CD4-positive, alpha-beta T cell treated with Interleukin-6 for 4 hours (primary cell): ENCODE measurements at regions not wholly inside any gene's neighbourhood (a gene's known extent, or its start where the extent isn't known, plus 50 kb on each side); places are given as distances from the start of the nearest gene placed in this dataset.
"Not testable (repeated sequence)": the region's sequence is repeated elsewhere in the genome, so short reads cannot be mapped to it uniquely, and the experiment has no call there.

Experiments used
- DNase-seq: peaks from one replicate; pipeline ENCODE4 v3.0.0-alpha.2; 2020; ENCODE audit warnings: mixed read lengths

DNA sequence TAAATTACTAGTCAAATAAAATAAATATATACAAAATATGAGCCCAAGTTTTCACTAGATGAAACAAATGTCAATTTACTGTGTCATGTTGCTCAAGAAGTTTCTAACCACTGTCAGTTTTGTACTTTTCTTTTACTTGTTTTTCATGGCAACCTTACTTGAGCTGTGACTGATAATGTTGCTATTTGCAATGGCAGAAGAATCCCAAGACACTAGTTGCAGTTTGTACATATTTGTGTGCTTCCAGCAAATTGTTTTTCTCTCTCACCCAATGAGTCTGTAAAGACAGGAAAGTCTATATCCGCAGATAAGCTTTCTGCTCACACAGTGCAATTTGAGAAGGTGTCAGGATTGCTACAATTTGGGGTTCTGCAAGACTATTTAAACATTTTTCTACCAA is 338.6 kb upstream of the PCSK5 start:
- no peak for DNase-seq

DNA sequence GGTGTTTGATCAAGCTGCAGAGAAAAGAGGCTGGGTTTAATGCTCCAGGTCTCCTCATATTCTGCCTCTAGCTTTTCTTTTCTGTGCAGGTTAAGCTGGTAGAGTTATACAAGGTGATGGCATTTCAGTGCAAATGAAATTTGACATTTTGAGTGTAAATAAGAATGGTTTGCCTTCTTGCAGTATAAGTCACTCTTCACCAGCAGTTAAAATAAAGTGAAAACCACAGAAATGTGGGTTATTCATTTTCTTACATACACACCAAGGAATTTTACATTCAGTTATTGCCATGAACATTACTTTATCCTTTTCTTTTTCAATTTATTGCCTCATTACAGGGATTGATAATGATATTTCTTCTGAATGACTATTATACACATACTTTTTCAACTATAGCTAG is 337.5 kb upstream of the PCSK5 start:
- DNase-seq, result no peak

- DNase-seq, result not testable (repeated sequence)
Observed at GRCh38 chr9:75566813-75567212, 323.7 kb upstream of the PCSK5 start.

DNA sequence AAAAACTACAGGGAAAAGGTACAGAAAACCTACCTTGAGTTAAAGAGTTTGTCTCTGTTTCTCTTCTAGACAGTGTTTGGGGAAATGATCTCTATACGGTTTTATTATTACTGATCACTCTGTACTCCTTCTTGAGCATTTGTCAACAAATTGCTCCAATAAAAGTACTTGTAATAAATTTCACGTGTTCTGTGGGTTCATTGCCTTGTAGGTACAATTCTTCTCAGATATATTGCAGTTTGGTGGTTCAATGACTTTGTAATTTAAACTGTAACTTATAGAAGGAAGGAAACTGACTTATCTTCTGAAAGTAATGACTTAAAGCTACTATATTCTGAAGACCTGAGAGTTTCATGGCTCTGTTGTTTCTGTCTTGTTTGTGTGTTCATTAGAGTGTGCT is 319.9 kb upstream of the PCSK5 start:
- no peak for DNase-seq

DNA sequence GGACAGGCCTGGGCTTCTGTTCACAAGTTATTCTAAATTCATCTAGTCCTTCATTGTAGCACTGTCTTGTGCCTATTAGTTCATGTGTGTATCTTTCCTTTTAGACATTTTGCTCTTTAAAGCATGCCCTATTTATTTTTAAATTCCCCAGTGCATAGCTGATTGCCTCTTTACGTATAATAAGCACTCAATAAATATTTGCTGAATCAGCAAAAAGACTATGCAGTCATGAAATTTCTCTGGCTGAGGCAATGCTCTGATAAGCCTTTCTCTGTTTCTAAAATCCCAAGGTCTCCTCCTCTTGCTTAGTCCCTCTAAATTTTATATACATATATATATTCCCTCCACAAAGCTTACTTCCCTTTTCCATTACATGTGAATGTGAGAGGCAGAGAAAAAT is 315.9 kb upstream of the PCSK5 start:
- DNase-seq, result no peak

DNA sequence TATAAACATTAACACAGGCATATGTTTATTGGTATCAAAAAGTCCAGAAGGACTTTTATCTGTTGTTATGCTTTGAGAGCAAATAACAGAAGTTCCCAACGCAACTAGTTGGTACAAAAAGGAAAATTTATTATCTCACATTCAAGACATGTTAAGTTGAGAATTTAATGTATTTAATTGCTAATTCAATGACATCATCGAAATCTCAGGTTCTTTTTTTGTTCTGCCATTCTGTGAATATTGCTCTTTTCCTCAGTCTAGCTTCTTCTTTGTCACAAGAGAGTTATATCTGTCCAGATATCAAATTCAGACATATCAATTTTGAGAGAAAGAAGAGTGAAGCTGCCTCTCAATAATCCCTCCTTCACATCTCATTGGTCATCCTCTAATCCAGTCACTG is 307.6 kb upstream of the PCSK5 start:
- no peak for DNase-seq

- DNase-seq, result no peak
Observed at GRCh38 chr9:75588808-75589207, 301.7 kb upstream of the PCSK5 start.

- DNase-seq, result no peak
Observed at GRCh38 chr9:75589497-75589896, 301.0 kb upstream of the PCSK5 start.

DNA sequence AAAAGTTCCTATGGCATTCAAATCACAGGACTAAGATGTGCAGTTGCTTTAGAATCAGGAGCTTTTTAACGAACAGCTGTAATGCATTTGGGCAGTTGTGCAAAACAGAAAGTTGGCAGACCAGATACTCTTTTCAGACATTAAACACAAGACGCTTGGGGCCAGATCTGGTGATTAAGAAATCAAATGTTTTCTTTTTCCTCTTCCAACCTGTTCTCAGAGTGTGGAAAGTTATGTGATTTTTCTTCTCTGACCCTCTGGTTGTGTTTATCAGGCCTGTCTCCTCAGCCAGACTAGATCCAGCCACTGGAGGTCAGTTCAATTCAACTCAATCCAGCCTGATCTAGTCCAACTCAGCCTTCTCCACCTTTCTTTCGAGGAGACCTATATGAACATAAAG is 298.5 kb upstream of the PCSK5 start:
- no peak for DNase-seq

GRCh38 chr9:75592586-75592985 is 297.9 kb upstream of the PCSK5 start:
- DNase-seq, result no peak

DNA sequence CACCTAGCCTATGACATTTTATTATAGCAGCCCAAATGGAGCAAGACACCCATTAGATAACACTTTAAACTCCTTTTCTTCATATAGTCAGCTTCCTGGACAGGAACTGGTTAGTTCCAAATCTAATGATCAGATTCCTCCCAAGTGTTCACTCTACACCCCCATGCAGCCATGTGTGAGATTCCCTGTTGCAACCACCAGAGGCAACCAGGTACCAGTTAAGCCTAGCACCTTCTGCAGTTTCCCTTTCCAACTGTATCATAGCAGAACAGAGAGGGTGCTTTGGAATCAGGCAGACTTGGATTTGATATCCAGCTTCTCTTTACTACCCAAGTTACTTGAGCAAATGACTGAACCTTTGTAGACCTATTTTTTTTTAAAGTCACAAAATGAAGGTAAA is 296.6 kb upstream of the PCSK5 start:
- DNase-seq, result no peak

DNA sequence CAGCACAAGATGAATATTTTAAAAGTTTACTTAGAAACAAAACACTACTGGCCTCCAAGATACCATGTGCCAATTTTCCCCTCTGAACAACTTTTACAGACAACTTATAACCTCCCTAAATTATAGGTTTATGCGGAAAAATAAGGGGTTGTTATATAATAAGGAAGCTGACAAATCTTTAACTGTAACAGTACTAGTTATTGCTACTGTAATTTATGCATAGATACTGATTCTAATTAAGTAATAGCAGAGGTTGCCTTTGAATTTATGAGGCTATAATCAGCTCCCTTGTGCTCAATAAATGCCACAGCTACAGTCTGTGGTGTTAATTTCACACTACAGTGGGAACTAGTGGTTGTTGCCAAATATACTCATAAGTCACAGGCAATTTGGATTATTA is 291.3 kb upstream of the PCSK5 start:
- DNase-seq, result no peak

DNA sequence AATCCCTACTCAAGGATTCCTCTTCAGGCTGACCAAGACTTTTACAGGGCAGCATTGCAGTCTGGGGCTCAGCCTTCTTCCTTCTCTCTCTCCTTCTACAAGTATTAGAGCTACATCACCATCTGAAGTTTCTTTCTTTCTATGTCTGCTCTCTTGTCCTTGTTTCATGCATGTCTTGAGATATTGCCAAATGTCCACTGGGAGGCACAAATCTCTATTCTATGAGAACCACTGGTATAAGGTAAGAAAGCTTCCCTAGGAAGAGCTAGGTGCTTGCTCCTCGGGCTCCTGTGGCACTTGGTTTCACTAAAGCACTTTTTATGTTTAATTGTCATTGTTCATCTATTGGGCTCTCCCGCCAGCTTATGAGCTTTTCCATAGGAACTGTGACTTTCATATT is 289.2 kb upstream of the PCSK5 start:
- DNase-seq, result no peak

- no peak for DNase-seq
Observed at GRCh38 chr9:75602060-75602459, 288.4 kb upstream of the PCSK5 start.

DNA sequence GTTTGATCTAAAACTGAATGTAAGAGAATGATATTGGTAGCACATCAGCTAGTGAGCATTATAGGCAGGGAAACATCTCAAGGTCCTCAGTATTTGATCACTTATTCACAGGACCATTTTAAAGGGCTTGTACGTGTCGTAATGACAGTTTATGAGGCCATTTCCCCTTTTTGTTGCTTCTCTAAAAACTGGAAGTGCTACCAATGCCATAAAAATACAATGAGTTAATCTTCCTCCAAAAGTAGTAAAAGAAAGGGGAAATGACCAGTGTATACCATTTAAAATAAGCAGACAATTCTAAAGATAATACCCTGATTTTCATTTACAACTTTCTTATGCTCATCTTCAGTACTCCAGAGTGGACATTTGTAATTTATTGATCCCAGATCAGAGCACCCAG is 285.8 kb upstream of the PCSK5 start:
- no peak for DNase-seq

DNA sequence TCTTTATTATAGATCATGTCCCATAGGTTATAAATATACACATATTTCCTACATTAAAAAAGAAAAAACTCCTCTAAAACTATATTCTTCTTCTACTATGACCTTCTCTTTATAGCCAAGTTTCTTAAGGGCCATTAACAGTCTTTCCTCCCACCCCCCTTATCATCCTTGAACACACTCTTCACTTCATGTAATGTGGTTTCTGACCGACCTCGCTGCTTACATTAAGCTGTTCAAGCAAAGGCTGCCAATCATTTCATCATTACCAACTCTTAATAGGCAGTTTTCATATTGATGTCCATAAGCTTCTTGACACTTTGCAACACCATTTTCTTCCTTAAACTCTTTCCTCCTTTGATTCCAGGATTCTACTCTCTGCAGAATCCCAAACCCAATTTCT is 283.0 kb upstream of the PCSK5 start:
- DNase-seq, result no peak

DNA sequence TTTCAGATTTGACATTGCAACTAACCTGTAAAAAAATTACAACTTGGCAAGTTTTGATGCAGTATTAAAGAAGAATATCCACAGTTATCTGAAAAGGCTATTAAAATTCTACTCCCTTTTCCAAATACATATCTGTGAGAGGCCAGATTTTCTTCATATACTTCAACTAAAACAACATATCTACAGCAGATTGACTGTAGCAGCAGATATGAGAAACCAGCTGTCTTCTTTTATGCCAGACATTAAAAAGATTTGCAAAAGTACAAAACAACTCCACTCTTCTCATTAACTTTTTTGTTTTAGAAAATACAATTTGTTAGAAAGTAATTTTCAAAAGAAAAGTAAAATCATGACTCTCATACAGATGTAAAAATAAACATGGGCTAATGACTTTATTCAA is 281.1 kb upstream of the PCSK5 start:
- no peak for DNase-seq

DNA sequence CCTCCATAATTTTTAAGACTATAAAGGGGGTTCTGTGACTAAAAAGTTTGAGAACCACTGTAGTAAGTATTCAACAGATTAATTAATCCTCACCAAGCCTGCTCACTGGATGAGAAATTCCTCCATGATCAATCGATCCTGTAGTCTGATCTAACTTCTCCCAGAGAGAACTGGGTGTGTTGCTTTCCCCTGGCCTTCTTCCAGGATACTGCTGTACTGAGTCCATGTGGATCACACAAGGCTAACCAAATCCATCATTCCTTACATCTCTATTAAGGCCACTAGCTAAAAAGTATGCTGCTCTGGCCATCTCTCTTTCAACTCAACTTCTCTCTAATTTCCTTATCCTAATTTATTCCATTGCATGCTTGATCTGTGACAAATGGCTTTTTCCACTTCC is 280.2 kb upstream of the PCSK5 start:
- DNase-seq, result no peak

DNA sequence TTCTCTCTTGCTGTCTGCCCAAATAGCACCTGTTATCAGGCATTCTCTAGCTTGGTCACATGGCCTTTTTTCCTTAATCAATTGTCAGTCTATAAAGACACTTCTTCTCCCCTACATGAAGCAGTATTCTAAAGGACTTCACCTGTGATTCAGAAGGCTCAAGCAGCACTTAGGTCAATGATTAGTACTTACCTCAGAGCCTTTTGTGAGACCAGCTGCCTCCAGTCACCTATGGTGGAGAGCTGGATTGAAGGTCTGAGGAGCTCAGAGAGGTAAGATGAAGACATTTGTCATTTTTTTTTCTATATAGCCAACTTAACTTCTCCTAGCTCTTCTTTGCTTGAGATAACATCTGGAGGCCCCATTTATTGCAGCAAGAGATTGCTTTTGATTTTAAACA is 278.3 kb upstream of the PCSK5 start:
- DNase-seq, result no peak

DNA sequence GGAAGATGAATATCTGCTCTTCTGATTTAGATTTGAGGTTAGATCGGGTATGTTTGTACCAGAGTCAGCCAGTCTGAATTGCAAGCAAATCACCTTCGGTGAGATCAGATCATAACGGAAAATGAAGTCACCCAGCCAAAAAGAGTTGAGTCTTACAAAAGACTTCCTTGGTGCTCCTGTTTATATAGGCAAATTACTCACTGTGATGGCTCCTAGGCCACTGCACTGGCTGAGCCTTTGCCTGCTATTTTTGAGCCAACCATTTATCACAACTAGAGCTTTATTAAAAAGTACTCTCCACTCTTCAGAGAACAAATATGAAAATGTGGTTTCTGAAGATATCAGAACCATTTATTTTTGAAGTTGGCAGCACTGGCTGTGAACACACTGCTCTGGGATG is 277.7 kb upstream of the PCSK5 start:
- DNase-seq, result no peak

DNA sequence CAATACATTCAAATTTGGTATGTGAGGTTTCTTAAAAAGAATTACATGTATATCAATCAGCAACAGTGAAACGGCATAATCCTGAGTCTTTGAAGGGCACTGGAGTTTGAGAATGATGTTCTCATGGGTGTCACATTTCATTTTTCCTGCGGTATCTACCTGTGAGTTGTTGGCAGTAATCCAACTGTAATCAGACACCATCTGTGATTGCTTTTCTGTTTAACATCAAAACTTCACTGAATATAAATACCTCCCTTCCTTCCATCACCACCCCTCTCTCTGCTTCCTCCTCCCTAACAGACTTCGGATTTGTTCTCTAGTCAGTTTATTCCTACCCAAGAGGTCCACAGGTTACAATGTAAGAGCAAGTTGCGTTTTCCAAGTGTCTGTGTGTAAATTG is 275.2 kb upstream of the PCSK5 start:
- DNase-seq, result no peak

DNA sequence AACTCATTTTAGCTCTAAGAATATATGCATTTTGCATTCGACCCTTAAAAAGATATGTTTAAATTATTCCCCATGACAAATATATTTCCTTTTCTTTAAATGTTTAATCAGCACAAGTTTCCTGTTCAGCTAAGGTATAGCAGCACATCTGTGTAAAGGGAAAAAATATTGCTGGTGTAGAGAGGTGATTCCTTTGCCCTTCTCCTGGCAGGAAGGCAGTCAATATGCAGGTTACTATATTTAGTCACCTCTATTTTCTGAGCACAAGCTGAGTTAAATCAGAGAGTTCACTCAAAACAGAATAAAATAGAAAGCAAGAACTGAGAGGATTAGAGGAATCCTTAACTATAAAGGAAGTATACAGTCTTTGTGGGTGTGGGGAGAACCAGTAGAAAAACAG is 274.4 kb upstream of the PCSK5 start:
- no peak for DNase-seq

DNA sequence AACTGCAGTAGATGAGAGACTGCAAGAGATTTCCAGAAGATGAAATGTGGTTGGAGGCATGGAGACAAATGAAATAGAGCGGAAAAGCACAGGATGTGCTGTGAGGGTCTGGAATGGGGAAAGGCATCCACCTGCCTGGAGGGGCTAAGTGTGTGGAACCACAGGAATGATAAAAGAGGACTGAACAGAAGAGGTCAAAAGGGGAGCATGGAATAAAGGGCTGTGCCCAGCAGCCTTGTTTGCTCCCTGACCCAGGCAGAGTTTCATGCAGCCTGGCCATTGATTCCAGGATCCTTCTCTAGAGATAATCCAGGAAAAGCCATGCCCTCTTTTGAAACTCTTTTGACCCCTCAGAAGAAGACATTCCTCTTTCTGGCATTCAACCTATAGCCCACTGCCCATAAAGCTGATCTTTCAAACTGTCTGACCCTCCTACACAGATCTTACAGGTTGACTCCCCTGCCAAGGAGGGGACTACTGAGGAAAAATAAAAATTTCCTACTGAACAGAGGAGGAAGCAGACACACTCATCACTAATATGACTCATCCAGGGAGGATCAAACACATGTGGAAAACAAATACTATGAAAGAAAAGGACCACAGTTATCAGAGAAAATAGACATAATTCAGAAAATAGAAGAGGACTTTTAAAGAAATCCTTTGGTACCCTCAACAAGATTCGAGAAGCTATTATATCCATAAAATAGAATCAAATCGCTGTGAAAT is 273.5 kb upstream of the PCSK5 start:
- DNase-seq, result no peak

GRCh38 chr9:75623462-75623861 is 267.0 kb upstream of the PCSK5 start:
- no peak for DNase-seq

GRCh38 chr9:75624998-75625397 is 265.5 kb upstream of the PCSK5 start:
- no peak for DNase-seq

DNA sequence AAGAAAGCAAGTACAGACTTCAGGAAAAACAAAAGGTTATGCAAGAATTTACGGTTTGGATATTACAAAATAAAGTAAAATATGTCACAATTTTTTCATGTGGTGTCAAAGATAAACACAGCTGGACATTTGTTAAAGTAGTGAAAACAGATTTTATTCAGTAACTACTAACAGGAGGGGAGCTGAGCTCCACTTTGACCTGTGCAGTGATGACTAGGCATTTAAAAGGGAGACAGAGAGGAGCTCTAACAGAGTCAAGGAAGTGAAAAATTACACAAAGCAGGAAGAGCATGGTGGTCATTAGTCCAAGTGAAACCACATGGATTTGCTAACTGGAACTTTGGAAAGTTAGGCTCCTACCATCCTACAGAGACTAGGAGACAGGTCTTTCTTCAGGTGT is 263.6 kb upstream of the PCSK5 start:
- no peak for DNase-seq
